HG02973 (cell line): ENCODE measurements at regions not wholly inside any gene's neighbourhood (a gene's known extent, or its start where the extent isn't known, plus 50 kb on each side); places are given as distances from the start of the nearest gene placed in this dataset.

Source experiments
- ATAC-seq: cut with Tn5 transposase; IDR thresholded peaks from one replicate; pipeline ENCODE4 v1.9.1; 2021; ENCODE audit warnings: moderate library complexity; ENCODE audit not compliant: unreplicated experiment

DNA sequence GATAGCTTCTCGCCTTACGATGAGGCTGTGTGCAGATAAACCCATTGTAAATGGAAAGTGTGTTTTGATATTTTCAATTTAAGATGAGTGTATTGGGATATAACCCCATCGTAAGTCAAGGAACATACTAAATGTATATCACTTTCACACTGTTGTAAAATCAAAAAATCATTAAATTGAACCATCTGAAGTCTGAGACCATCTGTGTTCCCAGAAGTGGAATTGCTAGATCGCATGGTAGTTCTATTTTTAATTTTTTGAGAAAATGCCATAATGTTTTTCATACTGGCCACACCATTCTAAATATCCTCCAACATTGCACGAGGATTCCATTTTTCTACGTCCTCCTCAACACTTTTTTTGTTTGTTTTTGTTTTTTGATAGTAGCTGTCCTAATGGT is 209.1 kb upstream of the MTPN start:
- no peak for ATAC-seq

DNA sequence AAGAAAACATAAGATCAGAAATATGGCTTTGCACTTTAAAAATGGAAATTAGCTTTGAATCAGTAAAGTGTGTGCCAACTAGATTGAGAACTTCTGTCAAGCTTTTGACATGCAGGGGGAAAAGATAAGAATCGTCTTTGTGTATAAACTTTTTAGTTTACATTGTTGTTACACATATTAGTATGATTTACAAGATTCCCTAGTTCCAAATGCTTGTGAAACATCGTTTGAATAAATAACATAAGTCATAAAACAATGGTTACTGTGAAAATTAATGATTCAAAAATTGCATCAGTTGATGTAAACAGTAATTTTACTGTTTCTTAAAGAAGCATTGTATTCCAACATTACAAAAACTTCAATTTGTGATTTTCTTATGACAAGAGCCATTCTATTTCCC is 207.6 kb upstream of the MTPN start:
- no peak for ATAC-seq

DNA sequence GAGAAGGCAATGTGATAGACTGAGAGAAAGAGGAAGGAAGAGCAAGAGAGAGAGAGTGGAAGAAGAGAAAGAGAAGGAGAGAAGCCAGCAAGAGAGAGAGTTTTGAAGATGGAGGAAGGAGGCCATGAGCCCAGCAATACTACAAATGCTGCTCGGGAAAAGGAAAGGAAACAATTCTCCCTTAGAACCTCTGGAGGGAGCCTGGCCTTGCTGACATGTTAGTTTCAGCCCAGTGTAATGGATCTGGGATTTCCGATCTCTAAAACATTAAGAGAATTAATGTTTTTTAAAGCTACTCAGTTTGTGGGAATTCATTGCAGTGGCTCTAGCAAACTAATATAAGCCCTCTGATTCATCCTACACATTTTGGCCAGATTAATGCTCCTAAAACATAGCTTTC is 206.8 kb upstream of the MTPN start:
- ATAC-seq: no peak

GRCh38 chr7:136180984-136181383 is 203.8 kb upstream of the MTPN start:
- ATAC-seq: no peak

DNA sequence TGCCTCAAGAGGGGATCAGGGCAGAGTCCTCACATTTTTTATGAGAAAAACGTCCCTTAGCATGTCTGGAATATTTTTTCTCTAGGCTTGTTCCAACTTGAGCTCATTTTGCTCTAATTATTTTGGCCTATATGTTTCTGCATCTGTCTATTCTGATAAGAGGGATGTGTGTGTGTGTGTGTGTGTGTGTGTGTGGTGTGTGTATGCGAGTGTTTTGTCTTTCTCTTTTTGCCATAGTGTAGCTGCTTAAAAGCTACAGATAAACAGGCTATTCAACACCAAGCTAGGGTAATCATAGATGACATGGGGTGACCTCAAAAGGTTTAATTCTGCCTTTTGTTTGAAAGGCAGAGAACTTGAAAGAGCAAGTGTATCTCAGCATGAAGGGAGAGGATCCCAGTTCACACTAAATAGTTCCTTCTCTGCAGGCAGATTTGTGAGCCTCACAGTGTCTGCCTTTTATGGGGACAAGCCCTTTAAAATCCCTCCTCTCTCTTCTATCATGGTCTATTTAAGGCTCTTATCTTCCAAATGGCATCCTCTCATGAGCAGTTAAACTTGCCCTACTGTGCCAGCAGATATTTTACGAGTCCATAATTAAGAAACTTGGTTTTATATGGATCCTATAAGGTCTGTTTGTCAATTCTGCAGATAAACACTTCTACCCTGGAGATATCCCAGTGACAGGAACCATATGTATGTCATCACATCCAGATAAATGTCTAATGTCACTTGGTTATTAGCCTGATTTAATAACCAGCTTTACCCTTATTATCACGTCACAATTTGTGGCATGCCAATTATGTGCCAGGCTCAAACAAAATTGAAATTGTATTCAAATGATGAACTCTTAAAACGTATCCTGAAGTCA is 202.9 kb upstream of the MTPN start:
- no peak for ATAC-seq

DNA sequence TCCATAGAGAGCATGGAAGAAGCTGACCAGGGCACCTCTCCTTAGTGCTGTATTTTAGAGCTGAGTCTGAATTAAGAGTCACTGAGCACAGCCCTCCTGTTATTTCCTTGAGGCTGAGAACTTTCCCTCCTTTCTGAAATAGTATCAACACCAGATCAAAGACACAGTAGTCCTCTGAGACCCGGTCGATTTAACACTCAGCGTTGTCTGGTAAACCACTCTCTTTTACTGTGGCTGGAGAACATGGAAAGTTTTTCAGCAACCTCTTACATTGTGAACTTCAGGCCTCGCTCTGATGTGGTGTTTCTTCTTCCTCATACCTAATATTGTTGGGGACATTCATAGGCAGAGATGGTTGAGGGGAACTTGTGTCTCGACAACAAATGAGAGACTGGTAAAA is 202.0 kb upstream of the MTPN start:
- no peak for ATAC-seq

GRCh38 chr7:136174477-136175125 is 197.4 kb upstream of the MTPN start:
- ATAC-seq: no peak

DNA sequence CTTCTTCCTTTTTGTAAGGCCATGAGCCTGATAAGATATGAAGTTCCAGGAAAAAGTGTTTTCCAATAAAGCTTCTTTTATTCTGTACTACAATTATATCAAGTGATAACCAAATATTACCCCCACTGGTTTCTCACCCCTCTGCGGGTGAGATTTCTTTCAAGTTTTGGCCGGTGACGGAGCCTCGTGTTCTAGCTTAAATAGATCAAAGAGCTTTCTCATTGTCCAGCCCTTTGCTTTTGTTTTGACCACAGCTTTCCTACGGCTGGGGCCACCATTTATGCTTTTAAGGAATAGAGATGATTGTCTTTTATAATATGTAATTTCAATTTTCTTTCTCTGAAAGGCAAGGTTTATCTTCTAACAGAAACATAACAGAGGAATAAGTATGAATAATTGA is 196.7 kb upstream of the MTPN start:
- no peak for ATAC-seq

DNA sequence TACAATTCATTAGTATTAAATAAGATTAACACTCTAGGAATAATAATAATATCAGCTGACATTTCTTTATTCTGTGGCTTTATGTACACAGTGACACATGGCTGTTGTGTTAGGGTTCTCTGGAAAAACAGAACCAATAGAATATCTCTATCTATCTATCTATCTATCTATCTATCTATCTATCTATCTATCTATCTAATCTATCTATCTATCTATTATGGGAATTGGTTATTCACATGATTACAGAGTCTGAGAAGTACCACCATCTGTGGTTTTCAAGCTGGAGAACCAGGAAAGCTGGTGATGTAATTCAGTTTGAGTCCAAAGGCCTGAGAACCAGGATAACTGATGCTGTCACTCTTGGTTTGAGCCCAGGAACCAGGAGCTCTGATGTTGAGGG is 194.1 kb upstream of the MTPN start:
- ATAC-seq: no peak

DNA sequence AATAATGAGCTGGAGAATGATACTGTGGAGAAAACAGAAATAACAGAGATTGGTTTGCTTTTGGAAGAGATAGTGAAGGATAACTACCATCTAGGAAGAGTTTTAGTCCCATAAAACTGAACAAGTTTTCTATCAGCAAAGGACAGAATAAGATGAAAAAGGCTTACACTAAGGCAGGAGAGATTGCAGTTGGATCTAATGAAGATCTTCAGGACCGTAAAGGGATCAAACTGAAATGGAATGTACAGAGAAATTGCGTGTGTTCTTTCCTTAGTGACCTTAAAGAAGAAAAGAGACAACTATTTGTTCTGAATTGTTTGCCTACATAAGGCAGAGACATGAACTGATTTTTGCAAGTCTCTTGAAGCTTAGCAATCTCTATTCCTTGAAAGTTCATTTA is 191.7 kb upstream of the MTPN start:
- ATAC-seq: no peak

GRCh38 chr7:136167991-136168390 is 190.8 kb upstream of the MTPN start:
- ATAC-seq: no peak

GRCh38 chr7:136166521-136166920 is 189.4 kb upstream of the MTPN start:
- no peak for ATAC-seq

DNA sequence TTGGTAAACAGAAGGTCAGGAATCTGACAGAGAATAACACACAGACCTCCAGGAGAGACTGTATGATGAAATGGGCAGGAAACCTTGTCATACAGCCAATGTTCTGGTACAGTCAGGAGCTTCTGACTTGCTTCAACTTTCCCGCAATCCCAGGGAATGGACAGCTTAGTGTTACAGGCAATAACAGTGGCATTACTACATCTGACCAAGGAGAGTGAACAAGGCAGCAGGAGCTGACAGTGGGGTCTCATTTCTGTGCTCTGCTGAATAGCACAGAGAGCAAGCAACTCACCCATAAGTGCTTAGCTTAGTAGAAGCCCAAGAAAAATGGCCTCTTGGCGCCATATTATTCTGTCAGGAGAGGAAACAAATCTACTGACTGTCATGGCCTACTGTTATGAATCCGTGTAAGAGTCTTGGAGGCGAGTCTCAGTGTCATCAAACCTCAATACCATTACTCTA is 186.2 kb upstream of the MTPN start:
- no peak for ATAC-seq

DNA sequence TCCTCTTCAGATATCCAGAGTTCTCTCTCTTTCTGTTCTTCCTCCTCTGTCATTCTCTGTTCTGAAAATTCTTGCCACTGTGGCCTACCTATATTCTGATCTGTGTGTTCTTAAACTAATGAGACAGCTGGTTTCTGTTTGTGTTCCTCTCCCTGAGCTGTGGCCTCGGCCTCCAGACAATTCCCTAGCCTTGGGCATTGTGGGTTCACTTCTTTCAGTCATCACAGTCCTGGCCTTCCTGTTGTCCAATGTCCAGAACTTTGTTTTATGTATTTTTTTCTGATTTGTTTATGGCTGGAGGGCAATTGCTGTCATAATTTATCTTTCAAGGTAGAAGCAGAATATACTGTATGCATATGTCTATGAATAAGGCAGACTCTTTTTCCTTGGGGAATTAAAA is 173.2 kb upstream of the MTPN start:
- no peak for ATAC-seq

- ATAC-seq: no peak
These were observed 171.8 kb upstream of the MTPN start for GRCh38 chr7:136148920-136149319.

DNA sequence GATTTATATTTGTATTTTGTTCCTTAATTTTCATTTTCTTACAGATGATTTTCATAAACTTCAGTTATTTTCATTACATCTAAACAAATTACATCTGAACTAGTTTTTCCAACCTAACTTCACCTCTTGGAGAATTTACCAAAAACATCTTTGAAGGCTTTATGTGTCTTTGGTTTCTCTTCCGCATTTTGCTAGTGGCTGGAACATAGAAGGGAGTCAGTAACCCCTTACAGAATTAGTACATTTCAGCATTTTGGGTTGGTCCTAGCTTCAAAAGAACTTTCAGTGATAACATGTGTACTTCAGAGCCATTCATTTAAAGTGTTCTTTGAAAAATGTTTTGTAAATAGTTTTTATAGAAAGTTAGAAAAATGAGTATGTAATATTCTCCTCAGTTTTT is 169.8 kb upstream of the MTPN start:
- no peak for ATAC-seq

DNA sequence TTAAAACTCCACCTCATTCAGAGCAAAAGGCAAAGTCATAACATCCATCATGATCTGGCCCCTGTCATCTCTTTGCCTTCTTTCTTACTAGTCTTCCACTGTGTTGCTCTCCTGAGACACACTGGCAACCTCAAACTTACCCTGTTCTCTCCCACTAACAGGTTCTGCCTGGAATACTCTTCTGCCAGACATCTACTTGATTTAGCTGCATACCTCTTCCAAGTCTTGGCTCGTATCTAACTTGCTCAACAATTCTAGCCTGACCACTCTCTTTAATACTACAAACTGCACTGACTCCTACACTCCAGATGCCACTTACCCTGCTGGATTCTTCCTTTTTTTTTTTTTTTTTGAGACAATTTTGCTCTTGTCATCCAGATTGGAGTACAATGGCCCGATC is 167.0 kb upstream of the MTPN start:
- no peak for ATAC-seq

- no peak for ATAC-seq
These were observed 166.1 kb upstream of the MTPN start for GRCh38 chr7:136143271-136143670.

DNA sequence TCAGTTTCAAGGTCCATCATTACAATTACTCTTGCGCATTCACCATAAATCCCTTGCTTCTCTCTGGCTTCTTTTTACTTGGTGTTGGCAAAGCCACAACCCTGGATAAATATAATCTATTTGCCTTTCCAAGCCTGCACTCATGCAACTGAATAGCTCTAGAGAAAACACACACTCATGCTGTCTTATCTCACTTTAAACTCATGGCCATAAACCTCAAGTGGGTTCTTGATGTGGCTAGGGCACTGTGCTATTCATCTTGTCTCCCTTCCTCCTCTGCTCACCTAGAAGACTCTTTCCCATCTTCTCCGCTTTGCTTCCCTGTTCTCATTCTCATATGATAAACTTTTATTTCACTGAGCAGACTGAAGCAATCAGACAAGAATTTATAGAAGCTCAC is 165.4 kb upstream of the MTPN start:
- no peak for ATAC-seq

DNA sequence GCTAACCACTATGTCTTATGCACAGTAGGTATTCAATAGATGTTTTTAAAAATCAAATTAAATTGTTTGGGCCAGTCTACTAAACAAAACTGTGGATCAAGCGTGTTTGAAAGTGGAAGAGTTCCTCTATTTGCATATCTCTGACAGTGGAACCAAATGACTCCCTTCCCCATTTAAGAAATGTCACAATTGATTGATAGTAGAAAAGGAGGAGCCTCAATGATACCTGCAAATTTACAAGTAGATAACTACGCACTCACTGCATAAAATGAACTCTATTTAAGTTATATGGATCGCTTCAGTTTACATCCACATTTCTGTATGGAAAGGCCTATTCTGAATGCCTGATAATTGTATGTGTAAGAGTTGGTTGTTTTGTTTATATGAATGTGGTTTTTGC is 163.3 kb upstream of the MTPN start:
- no peak for ATAC-seq

DNA sequence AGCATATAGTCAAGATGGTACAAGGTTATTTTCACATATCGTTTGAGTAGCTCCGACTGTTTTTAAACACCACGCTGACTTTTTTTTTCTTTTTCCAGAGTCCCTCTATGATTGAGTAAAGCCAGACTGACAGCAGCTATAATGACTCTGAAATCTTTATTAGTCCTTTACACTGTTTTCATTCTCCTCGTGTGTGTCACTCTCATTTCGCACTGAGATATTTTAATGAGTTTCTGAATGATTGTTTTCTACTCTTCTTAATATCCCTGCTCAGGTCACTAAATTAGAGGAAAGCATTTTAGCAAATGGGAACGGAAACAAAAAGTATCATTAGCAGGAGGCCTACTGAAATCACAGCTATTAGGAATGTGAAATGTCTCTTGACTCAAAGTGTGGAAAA is 162.3 kb upstream of the MTPN start:
- ATAC-seq: no peak

DNA sequence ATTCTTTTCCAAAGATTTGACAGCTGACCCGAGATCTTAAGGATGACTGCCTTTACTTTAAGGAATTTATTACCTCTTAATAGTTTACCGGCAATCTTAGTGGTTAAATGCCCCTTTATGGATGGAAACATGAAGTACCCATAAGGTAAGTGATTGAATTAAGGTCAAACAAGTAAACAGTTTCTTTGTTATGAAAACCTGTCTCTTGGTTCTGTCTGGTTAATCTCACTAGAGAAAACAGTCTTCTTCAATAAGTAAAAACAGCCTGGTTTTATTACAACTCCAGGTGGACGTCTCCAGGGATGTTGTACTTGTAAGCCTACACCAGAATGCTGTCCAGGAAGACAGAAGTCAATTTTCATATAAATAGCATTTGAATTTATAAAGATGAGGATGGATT is 161.8 kb upstream of the MTPN start:
- no peak for ATAC-seq
